Peyer's patch (tissue), 4 donors: ENCODE measurements at regions not wholly inside any gene's neighbourhood (a gene's known extent, or its start where the extent isn't known, plus 50 kb on each side); places are given as distances from the start of the nearest gene placed in this dataset.

Experiments
- POLR2A ChIP-seq, 2 donors: fragments of 450-650 bp; IDR thresholded peaks; one replicate each; pipeline ENCODE4 v1.5.1; 2017; ENCODE audit warnings: antibody characterized with exemption in 2 of 2, mild to moderate bottlenecking in 2 of 2, moderate library complexity in 2 of 2
- TF ChIP-seq, protein P1 (sequence below), 6 experiments: fragments of 450-650 bp in 4 of 6; fragments of 200-600 bp in 2 of 6; sonication (generic) in 1 of 6; IDR thresholded peaks; one replicate each; pipeline ENCODE4 v1.5.1; 2017 to 2019; ENCODE audit warnings: antibody characterized with exemption in 6 of 6, mild to moderate bottlenecking in 3 of 6, moderate library complexity in 1 of 6

DNA sequence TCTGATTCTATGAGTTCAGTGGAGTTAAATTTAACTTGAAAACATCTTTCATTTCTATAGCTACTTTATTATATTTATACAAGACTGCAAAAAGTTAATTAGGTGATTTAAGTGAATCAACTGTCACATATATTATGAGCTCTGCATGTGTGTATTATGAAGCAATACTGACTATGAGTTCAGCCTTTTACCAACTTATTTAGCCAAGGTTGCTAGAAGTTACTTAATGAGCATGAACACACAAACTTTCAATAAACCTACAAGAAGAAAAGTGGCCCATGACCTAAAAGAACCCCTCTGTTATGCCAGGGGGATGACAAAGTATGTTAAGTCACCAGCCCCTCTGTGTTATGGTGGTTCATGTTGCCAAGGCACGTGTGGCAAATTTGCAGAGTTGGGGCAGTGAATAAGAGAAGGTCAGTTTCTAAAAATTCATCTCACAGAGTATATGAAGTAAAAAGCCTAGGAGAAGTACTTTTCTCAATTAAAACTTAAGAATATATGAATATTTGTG is 86.7 kb upstream of the LYPLAL1 start:
- TF ChIP-seq, protein P1, sequence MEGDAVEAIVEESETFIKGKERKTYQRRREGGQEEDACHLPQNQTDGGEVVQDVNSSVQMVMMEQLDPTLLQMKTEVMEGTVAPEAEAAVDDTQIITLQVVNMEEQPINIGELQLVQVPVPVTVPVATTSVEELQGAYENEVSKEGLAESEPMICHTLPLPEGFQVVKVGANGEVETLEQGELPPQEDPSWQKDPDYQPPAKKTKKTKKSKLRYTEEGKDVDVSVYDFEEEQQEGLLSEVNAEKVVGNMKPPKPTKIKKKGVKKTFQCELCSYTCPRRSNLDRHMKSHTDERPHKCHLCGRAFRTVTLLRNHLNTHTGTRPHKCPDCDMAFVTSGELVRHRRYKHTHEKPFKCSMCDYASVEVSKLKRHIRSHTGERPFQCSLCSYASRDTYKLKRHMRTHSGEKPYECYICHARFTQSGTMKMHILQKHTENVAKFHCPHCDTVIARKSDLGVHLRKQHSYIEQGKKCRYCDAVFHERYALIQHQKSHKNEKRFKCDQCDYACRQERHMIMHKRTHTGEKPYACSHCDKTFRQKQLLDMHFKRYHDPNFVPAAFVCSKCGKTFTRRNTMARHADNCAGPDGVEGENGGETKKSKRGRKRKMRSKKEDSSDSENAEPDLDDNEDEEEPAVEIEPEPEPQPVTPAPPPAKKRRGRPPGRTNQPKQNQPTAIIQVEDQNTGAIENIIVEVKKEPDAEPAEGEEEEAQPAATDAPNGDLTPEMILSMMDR (IDR thresholded peaks at IDR 0.05) = no peak
- no peak for TF ChIP-seq POLR2A (IDR thresholded peaks at IDR 0.05)
